ENCODE measurements at regions not wholly inside any gene's neighbourhood (a gene's known extent, or its start where the extent isn't known, plus 50 kb on each side); places are given as distances from the start of the nearest gene placed in this dataset.

- no peak for TF ChIP-seq CTCF (IDR thresholded peaks at IDR 0.05; ENCODE audit: low read depth, low read length)
- no peak for DNase-seq (ENCODE audit: low read depth, low spot score)
- in situ Hi-C loops (cut with HindIII; ENCODE audit: low sequenced_read_pairs), result no loop called here
- H3K4me3 ChIP-seq (ENCODE audit: low read depth, low read length), result no peak overlapping the region
Observed at GRCh38 chr5:87152886-87153285, 114.8 kb upstream of the RASA1 start.

GRCh38 chr5:87154191-87154590 lies 113.5 kb upstream of the RASA1 start:
- in situ Hi-C loops (cut with HindIII; ENCODE audit: low sequenced_read_pairs), result no loop called here
- no peak overlapping the region for H3K4me3 ChIP-seq (ENCODE audit: low read depth, low read length)
- TF ChIP-seq CTCF (IDR thresholded peaks at IDR 0.05; ENCODE audit: low read depth, low read length), result no peak
- no peak for DNase-seq (ENCODE audit: low read depth, low spot score)

GRCh38 chr5:87155106-87155505 lies 112.6 kb upstream of the RASA1 start:
- TF ChIP-seq CTCF (IDR thresholded peaks at IDR 0.05; ENCODE audit: low read depth, low read length), result no peak
- in situ Hi-C loops (cut with HindIII; ENCODE audit: low sequenced_read_pairs), result no loop called here
- no peak overlapping the region for H3K4me3 ChIP-seq (ENCODE audit: low read depth, low read length)
- no peak for DNase-seq (ENCODE audit: low read depth, low spot score)

- TF ChIP-seq CTCF (IDR thresholded peaks at IDR 0.05; ENCODE audit: low read depth, low read length), result no peak
- in situ Hi-C loops (cut with HindIII; ENCODE audit: low sequenced_read_pairs), result no loop called here
- H3K4me3 ChIP-seq (ENCODE audit: low read depth, low read length), result no peak overlapping the region
- no peak for DNase-seq (ENCODE audit: low read depth, low spot score)
Observed at GRCh38 chr5:87156631-87157030, 111.1 kb upstream of the RASA1 start.

GRCh38 chr5:87164409-87164808 lies 103.3 kb upstream of the RASA1 start:
- no peak for DNase-seq (ENCODE audit: low read depth, low spot score)
- in situ Hi-C loops (cut with HindIII; ENCODE audit: low sequenced_read_pairs), result no loop called here
- TF ChIP-seq CTCF (IDR thresholded peaks at IDR 0.05; ENCODE audit: low read depth, low read length), result no peak
- H3K4me3 ChIP-seq (ENCODE audit: low read depth, low read length), result no peak overlapping the region

GRCh38 chr5:87169300-87169991 lies 98.2 kb upstream of the RASA1 start:
- in situ Hi-C loops (cut with HindIII; ENCODE audit: low sequenced_read_pairs), result no loop called here
- TF ChIP-seq CTCF (IDR thresholded peaks at IDR 0.05; ENCODE audit: low read depth, low read length), result no peak
- no peak overlapping the region for H3K4me3 ChIP-seq (ENCODE audit: low read depth, low read length)
- DNase-seq (ENCODE audit: low read depth, low spot score), result no peak
